NOMO-1 treated with DMSO at 0.1 percent for 48 hours (cell line): ENCODE measurements at regions not wholly inside any gene's neighbourhood (a gene's known extent, or its start where the extent isn't known, plus 50 kb on each side); places are given as distances from the start of the nearest gene placed in this dataset.
"Not testable (repeated sequence)": the region's sequence is repeated elsewhere in the genome, so short reads cannot be mapped to it uniquely, and the experiment has no call there.

ENCODE experiments used
- DNase-seq: peaks from one replicate; lab custom pipeline; 2025; ENCODE audit not compliant: unreplicated experiment; lab: John Stamatoyannopoulos, UW

DNA sequence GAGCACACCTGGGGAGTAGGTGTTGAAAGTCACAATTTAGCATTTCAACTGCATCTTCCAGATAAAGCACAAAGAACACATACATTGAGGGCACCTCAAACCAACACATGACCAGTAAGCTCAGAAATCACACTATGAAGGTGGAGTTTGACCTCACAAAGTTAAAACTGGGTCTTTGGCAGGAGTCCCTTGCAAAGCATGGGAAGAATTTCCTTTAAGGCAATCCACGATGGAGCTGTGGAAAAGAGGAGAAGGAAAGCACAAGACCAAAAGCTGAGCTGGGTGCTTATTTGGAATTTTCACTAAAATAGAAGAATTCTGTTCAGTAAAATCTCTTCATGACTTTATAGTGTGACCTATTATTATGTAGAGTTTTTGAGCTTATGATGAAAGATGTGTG lies 212.9 kb upstream of the APCDD1 start:
- no peak for DNase-seq

DNA sequence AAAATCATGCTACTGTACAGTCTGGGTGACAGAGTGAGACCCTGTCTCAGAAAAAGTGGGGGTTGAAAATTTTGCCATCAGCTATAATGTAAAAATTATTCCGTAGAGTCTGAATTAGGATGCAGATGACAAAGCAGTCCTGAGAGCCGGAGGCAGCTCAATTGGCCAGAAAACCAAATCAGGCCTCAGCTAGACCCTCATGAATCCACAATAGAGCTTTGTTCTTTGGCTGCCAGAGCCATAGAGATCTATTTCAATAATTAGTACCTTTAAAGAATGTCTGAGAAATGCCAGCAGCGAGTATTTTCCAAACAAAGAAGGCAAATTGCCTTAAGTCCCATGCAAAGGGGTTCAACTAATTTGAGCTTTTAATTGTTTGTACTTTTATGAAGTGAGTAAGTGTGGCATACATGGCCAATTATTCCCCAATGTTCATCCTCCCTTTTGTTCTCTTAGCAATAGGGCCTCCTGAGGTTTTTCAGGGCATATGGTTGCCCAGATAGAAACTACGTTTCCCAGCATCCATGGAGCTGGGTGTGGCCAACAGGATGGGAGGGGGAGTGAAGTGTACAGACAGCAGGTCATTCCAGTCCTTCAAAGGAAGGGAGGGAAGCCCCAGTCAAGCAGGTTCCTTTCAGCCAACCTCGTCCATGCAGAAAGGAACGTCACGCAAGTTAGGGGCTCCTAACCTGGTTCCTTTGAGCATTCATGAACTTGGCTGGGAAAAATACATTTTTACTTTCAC lies 211.3 kb upstream of the APCDD1 start:
- no peak for DNase-seq

DNA sequence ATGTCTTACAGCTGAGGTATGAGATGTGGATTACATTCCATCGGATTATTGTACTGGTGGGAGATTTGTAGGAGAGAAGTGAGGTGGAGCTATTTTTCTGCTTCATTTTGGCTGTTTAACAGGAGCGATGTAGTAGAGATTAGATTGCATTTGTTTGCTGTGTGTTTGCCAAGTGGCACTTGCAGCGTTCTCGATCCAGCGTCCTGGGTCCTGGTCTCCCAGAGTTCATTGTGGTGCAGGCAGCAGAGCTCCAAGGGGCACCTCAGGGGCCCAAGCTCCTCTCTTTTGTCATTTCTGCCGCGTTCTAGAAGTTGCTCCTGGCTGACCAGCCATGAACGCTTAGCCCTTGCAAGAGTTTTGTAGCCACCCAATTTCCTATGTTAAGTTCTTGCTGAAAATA lies 210.1 kb upstream of the APCDD1 start:
- no peak for DNase-seq

DNA sequence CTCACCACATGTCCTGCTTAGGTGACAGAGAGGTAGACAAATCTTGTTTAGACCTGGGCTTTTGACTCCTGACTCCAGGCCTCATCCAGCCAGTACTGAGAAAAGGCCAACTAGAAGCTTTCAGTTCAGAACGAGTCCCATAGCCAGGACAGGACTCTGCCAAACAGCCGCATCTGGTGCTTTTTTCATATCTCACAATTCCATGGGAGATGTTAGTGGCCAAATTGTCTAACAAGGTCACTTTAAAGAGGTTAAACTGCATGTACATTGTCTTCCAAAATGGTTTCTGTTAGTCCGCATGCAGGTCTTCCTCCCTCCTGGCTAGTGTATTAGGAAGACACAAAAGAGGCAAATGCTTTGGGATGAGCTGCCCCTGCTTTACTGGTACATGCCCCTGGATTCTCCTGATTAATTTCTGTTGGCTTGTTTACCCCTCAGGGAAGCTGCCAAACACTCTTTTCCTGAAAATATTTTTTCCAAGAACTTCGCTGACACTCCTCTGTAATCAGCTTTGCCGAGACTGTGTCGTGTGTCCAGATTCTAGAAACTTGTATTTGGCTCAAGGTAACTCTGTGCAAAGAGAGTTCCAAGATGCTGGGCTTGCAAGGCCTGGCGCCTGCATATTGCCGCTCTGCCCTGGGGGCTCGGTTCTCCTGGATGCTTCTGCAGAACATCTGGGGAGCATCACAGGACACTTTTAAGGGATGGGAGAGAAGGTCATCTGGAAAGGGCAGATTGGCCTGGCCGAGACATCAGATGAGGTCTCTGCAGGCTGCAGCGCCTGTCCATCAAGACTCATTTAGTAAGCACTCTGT lies 209.2 kb upstream of the APCDD1 start:
- DNase-seq = no peak

DNA sequence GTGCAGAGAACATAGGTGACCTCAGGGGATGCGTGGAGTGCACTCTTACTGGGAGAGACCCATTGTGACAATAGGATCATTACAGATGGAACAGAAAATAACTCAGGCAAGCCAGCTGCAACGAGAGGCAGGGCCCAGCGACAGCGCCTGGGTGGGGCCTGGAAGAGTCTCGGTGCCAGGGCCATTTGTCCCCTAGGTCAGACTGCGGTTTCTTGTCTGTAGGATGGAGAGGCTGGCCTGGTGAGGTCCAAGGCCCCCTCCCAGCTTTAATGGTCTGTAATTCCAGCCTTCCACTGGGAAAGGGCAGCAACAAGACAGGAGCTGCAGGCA lies 208.6 kb upstream of the APCDD1 start:
- DNase-seq = no peak

DNA sequence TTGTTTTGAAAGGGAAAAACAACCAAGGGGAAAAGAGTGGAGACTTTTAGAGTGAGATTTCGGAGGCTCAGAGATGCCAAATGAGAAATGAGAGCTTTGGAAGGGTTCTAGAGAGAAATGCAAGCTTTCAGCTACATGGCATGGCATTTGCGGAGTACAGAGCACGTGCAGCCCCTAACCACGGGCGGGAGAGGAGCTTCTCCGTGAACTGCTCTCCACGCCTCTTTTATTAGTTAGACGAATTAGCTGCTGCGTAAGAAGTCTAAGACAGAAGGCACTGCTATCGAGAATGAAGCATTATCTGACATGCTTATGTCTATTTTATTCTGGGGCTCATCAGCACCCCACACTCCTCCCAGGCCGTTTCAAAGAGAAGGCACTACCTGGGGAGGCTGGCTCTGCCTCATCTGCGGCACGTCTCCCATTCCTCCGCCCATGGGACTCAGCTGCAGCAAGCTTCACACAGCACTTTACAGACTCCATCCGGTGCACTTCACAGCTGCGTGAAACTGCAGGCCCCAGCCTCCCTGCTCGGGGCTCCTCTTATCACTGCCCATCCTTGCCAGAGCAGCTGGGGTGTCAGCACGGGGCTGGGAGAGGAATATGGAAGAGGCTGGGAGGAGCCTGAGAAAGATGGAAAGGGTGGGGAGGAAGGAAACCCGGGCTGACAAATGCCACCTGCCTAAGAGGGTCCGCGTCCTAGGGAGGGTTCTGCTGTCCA lies 207.3 kb upstream of the APCDD1 start:
- no peak for DNase-seq

DNA sequence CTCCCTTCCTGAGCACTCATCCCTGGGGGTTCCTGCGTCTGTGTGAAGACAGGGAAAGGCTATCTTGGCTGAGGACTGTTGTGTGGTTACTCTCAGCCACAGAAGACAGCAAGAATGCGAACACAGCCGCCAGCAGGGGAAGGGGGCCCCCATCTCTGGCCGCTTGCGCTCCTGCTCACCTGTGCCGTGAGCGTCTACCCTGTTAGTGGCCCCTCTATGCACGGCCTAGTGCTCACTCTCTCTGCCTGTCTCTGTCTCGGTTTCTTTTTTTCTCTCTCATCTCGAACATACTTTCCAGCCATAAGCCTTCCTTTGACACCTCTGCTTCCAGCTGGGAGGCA lies 206.7 kb upstream of the APCDD1 start:
- no peak for DNase-seq

DNA sequence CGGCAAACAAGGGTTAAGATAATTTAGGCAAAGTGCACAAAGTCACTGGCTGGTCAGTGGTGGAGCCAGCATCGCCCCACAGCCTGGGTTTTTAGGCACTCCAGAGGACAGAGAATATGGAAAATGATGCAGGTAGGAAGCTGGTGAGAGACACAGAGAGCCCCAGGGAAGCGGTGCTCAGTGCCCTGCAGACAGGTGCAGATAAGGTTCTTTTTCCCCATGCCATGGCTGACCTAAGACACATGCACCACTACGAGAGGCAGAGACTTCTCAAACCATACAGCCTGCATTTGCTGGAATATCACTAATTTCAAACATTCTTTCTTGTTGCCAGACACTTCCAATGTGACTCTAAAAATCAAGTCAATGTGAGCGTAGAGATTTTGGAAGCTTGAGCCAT lies 205.7 kb upstream of the APCDD1 start:
- DNase-seq = no peak

DNA sequence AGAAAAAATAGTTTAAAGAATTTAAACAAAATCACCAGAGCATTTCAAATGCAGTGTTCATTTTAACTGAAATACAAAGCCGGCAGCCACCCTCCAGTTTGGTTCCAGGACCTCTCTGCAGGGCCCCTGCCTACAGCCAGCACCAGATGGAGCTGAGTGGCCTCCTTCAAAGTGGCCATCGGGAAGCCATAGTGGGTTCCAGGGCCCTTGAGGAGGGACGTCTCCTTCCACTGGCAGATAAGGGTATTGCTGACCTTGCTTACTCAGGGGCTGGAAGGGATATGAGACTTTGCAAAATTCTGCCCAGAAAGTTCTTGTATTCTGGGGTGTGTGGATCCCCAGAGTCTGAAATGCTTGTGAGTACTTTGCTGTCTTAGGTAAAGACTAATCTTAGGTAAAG lies 205.2 kb upstream of the APCDD1 start:
- no peak for DNase-seq

DNA sequence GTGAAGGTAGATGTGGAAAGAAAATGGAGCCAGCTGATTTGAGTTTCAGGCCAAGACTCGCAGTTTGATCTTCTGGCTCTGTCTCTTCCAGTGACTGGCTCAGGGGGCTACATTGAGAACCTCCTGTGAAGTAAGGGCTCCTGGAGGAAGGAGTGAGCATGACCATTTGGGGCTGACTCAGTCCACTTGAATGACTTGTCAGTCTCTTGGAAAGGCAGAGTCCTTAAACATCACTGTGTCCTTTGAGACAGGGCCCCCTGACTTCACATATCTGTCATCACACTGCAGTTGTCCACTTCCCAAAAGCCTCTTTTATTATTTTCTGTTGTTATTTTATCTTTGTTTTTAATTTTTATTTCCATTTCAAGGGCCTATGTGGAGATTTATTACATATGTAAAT lies 204.6 kb upstream of the APCDD1 start:
- no peak for DNase-seq

DNA sequence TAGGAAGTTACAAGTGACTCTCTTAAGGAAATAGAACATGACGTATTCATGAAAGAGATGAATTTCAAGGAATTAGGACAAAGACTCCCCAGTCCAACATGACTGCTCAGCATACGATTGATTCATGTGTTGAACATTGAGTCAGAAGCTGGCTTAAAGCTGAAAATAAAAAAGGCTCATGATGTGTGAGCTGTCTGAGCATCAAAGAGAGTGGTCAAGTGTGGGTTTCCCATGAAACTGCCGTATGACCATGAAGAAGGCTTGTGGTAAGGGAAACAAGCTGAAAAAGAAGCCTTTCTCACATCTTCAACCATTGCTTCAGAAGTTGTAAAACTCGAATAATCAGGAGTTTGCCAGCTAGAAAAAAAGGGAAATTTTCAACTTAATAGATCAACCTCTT lies 201.9 kb upstream of the APCDD1 start:
- no peak for DNase-seq

DNA sequence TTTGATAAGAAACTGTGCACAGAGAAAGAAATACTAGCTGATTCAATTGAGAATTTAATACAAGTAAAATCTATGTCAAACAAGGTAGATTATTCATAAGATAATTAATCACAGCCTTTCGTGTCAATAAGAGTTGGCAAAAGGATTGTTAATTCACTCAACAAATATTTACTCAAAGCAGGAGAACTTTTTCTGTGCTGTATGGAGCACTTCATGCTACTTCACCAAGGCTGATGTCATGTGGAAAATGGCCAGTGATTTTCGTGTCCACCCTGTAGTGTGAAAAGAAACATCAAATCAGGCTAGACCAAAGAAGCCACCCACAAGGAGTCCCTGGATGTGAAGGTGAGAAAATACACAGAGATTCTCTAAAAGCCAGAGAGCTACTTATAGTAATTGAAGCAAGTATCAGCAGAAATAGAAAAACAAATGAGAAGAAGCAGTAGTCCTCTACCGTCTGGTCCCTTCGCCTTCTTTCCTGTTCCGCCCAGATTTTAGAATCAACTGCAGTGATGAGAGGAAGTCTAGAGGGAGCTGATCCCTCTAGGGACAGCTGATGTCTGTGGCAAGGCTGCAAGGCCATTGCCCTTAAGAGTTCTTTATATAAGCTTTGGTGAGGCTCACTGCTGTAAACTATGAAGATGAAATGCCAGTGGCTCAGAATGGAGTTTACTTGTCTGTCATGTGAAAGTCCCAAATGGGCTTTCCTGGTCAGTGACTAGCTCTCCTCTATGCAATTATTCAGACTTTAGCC lies 201.3 kb upstream of the APCDD1 start:
- DNase-seq = no peak

DNA sequence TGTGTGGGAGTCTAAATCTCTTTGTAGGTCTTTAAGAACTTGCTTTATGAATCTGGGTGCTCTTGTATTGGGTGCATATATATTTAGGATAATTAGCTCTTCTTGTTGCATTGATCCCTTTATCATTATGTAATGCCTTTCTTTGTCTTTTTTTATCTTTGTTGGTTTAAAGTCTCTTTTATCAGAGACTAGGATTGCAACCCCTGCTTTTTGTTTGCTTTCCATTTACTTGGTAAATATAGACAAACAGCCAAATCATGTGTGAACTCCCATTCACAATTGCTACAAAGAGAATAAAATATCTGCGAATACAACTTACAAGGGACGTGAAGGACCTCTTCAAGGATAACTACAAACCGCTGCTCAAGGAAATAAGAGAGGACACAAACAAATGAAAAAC lies 198.2 kb upstream of the APCDD1 start:
- DNase-seq = not testable (repeated sequence)

DNA sequence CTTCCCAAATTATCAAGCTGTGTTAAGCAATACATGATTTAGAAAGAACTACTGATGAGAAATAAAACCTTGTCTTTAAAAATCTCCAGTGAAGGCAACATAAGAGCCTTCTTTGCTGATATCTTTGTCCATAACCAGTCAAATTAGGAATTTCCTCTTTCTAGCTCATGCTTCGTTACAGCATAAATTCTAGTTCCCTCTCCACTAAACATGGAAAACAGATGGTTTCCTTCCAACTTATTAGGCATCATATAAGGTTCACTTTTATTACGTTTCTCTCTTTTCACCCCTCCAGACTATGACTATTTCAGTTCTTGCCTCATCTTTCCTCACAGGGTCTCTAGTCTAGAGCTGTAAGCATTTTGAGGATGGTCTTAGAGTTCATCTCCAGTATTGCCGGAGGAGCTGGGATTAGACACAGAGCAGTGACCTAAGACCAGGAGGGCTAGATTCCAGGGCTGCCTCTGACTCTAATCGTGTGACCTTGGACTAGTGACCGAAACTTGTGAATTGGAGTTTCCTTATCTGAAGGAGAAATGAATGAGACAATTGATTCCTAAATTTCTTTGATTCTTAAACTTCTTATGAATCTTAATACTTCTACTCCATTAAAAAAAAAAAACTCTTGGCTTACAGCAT lies 195.5 kb upstream of the APCDD1 start:
- DNase-seq = peak; percentile 13

DNA sequence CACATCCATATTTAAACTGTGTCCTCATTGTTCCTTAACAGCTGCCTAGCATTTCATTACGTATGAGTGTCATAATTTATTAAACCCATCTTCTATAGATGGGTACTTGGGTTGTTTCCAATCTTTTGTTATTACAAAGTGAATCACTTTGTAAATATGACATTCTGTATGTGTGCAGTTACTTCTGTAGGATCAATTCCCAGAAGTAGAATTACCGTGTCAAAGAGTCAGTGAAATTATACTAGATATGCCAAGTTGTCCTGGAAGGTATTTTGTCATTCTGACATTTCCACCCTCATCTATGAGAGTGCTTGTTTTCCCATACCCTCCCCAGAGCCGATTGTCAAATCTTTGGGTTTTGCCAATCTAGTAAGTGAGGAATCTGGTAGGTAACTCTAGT lies 194.5 kb upstream of the APCDD1 start:
- DNase-seq = no peak

DNA sequence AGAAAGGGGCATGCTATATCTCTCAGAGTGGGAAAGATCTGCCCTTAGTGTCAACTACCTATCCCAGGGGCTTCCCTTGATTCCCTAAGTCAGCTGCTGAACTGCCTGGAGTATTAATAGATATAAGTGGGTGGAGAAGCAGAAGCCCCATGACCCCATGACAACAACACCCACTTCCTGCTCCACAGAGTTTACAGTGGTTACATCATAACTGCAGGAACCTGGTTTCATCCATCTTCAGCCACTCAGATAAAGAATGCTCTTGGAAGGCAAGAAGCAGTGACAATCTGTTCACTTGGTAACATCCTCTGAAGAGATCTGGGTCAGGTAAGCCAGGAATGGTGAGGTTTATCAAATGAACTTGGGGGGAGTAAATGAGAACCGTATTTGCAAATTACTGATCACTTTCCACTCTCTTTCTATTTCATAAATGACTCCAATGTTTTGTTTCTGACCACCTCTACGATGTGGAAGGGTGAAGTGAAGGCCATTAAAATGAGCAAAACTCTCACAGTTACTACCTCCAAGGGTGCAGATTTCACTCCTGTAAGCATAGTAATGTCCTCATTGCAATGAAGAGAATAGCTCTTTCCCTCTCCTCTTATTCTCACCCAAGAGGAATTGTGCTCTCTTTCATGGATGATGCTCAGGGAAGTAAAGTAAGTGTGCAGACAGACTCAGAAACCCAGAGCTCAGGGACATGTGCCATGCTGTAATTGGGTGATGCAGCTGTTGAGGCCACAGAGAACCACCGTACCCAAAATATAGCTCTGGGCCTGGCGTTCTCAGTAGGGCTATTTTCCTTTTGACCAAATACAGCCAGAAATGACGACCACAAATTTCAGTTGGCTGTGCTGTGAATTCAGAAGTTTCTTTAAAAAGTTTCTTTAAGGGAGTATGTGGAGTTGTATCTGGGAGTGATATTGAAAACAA lies 192.8 kb upstream of the APCDD1 start:
- peak; percentile 77 for DNase-seq

DNA sequence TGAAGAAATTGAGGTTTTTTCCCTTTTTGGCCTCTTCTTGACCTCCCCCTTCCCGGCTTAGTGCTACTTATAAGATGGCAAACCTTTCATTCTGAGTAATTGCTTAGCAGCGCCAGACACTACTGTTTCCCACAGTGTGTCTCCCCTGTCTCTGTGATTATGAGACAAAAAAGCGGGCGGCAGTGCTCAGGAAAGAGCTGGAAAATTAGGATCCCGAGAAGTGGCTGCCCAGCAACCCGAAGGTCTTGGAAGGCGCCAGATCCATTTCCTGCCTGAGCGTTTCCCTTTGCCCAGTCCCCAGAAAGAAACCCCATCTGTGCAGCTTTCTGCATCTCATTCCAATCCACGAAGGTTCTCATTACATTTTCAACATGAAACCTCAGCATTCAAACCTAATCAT lies 191.9 kb upstream of the APCDD1 start:
- no peak for DNase-seq

DNA sequence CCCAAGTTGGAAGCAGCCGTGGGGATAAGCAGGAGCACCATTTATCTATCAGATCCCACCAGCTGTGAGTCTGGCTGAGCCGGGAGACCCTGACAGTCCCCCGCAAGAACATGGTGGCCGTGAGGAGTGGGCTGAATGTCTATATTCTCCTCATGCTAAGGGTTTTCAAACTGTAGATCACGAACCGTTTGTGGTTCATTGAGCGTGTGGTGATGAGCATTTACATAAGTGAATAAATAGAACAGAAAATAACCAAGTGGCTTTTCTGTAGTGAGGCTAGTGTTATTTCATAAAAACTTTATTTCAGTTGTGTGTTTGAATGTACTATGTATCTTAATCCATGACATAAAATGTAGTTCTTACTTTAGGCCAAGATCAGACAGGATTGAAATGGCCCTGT lies 190.2 kb upstream of the APCDD1 start:
- DNase-seq = no peak

DNA sequence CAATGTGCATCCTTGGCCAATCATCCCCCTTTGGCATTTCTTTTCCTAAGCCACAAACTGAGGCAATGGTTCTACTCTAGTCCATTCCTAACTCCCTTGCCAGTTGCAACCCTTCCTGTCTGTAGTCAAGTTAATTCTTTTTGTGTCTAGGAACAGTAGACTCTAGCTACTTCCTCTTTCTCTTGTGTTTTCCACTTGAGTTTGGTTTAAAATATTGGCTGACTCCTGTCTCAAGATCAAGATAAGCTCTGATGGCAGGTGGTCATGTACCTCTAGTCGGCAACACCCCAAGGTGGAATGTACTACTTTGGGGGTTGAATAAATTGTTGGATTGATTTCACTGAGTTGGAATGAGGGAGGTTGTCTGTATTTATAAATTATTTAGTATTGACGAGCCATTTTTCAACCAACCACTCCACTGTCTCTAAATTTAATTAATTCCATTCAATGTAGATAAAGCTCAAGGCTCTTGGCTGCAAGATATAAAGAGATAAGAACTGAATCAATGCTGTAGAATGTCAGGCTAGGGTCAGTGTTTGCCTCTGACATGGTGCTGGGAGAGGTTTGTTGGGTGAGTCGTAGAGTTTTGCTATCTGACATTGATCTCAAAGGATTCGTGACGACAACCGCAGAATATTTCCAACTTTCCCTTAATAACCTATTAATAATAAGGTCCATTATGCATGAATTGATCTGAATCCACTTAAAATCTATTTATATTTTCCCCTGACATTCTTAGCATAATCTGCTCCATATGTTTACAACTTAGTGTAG lies 188.7 kb upstream of the APCDD1 start:
- peak; percentile 81 for DNase-seq

DNA sequence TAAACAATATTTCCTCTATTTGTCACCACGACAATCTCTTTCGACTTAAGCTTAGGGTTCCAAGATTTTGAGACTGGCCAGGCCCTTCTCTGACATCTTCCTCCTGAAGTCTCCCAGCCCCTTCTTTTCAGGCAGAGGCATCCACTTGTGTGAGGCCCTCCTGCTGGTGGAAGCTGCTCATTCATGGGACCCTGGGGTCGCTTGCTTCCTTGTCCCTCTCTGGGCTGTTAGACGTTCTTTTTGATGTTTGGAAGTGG lies 188.2 kb upstream of the APCDD1 start:
- DNase-seq = no peak
